Rectal smooth muscle tissue (tissue), 1 donor: ENCODE measurements at regions not wholly inside any gene's neighbourhood (a gene's known extent, or its start where the extent isn't known, plus 50 kb on each side); places are given as distances from the start of the nearest gene placed in this dataset.

Source experiments
- H3K27ac ChIP-seq: one replicate; pipeline ENCODE4 v1.7.0; 2013; ENCODE audit warnings: low read depth, low read length, inconsistent platforms
- H3K27me3 ChIP-seq: one replicate; pipeline ENCODE4 v1.7.0; 2013; ENCODE audit warnings: low read length; ENCODE audit not compliant: control insufficient read depth, insufficient read depth
- H3K36me3 ChIP-seq: one replicate; pipeline ENCODE4 v1.7.0; 2013; ENCODE audit warnings: low read length; ENCODE audit not compliant: control insufficient read depth, insufficient read depth
- H3K4me1 ChIP-seq: one replicate; pipeline ENCODE4 v1.7.0; 2013; ENCODE audit warnings: low read length; ENCODE audit not compliant: control insufficient read depth, insufficient read depth
- H3K4me3 ChIP-seq: one replicate; pipeline ENCODE4 v1.7.0; 2013; ENCODE audit warnings: low read length
- H3K9ac ChIP-seq: one replicate; pipeline ENCODE4 v1.7.0; 2013; ENCODE audit warnings: low read length

DNA sequence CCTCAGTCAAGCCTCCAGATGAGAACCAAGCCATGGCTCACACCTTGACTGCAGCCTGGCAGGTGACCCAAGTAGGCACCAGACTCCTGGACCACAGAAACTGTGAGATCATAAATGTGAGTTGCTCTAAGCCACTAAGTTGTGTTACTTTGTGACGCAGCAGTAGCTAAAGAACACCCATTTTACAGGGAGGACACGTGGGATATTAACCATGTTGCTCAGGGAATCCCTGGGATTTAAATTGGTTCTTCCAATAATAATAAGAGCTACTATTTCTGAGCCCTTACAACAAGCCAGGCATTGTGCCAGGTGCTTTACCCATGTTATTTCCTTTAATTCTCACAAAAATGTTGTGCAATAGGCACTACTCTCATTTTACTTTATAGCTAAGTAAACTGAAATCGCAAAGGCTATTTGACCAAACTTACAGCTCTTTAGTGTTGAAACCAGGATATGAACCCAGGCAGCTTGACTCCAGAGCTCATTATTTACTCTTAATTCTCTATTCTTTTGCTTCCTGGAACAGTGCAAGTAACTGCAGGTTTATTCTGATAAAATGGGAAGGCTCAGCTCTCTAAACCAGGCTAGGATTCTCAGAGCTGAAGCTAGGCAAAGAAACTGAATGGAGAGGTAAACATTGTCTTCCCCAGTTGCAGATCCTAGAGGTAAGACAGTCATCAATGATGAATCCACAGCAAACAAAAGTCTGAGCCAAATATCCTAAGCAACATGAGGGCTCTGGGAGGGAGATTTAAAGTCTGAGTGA is 294.4 kb downstream of the KBTBD8 start:
- no peak overlapping the region for H3K27ac ChIP-seq
- H3K9ac ChIP-seq: no peak overlapping the region
- no peaks in the 10 kb centered on the region for H3K36me3 ChIP-seq
- H3K4me3 ChIP-seq: no peak overlapping the region
- no peaks in the 10 kb centered on the region for H3K27me3 ChIP-seq
- no peaks in the 10 kb centered on the region for H3K4me1 ChIP-seq

DNA sequence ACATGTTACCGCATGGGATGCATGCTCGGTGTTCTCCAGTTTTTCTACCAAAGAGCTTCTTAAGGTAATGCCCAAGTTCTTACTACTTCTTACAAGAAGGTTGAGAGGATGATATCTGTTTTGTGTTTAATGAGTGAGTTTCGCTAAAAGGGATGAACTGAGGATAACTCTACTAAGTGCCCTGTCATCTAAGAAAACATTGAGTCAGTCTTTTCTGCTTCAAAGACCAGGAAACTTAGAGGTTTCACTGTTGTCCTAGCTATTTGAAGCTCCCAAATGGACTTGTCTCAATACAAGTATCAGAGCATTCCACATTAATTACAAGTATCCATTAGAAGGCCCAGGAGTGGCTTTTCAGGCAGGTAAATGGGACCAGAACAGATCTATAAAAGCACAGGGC is 296.2 kb downstream of the KBTBD8 start:
- no peaks in the 10 kb centered on the region for H3K4me1 ChIP-seq
- no peaks in the 10 kb centered on the region for H3K36me3 ChIP-seq
- H3K27ac ChIP-seq: no peak overlapping the region
- H3K4me3 ChIP-seq: no peak overlapping the region
- H3K27me3 ChIP-seq: no peaks in the 10 kb centered on the region
- no peak overlapping the region for H3K9ac ChIP-seq

DNA sequence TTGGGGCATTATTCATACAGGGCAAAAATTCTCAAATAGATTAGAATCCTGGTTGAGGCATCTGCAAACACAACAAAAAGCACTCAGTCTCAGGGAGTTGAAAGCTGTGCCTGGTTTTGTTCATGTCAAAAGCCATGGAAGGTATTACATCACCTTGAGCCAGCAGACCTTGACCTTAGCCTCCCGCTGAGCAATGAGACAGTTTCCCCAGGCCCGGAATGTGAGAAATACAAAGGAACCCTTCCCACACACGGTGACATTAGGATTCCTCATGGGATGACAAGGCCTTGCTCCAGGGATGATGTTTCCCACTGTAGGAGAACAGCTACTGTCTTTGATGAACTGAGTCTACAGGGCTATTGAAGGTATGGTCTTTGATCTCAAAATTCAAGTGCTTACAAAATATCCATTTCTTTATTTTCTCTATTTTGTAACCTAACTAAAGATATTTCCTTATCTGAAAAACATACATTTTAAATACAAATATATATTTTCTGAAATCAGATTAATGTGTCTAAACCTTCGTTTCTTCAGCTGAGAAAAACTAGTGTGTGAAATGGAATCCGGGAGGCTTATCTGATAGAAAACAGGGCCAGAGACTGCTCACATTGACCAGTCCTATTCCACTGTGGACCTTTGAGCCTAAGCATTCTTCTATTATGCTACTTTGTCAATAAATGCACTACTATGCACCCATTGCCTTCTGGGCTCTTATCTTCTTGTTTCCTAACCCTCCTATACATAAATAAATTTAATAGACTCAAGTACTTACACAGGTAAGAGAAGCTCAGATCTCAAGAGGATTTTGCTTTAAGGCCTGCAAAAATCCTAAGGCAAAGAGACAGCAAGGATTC is 298.2 kb downstream of the KBTBD8 start:
- no peak overlapping the region for H3K9ac ChIP-seq
- no peaks in the 10 kb centered on the region for H3K36me3 ChIP-seq
- H3K4me3 ChIP-seq: no peak overlapping the region
- no peaks in the 10 kb centered on the region for H3K4me1 ChIP-seq
- no peaks in the 10 kb centered on the region for H3K27me3 ChIP-seq
- no peak overlapping the region for H3K27ac ChIP-seq

DNA sequence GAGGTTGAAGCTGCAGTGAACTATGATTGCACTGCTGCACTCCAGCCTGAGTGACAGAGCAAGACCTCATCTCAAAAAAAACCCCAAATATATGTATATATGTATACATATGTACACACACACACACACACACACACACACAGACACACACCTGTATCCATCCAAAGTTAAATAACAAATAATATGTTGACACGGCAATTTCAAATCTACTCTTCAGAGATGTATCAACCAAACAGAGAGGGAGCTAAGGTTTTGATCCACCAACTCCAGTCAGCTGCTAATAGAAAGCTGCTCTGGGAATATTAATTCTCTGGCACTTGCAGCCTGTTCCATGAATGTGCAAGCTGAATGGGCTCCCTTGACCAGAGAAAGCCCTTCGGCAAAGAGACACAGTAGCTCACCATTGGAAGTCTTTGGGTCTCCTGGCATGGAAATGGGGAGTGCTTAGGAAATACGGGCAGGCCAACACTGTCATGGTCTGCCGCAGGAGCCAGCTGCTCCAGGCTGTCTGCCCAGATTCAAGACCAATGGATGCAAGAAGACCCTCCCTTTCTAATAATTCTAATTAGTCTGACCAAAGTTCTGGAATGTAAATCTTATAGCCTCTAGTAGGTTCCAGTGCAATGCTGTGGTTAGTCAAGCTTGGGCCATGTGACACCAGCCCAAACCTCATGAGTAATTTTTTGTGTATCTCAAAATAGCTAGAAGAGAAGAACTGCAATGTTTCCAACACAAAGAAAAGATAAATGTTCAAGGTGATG is 299.8 kb downstream of the KBTBD8 start:
- Histone ChIP-seq H3K4me3 (no peak overlapping the region), H3K27ac (no peak overlapping the region), H3K36me3 (no peaks in the 10 kb centered on the region), H3K9ac (no peak overlapping the region), H3K4me1 (no peaks in the 10 kb centered on the region), H3K27me3 (no peaks in the 10 kb centered on the region)

DNA sequence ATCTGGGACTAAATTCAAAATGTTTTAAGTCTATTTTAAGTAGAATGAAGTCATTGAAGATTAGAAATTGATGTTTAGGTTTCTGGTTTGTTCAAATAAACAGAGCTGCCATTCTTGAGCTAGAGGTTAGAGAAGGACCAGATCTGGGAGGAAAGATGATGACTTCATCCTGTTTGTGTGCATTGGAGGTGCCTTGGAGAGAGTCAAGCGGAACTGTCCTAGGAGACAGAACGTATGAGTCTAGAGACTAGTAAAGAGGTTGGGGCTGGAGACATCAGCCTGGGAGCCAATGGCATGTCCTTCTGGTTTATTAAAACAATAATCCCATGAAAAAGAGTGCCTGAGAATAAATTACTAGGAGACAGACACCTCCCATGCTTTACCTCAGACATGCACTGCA is 303.4 kb downstream of the KBTBD8 start:
- no peaks in the 10 kb centered on the region for H3K4me1 ChIP-seq
- no peaks in the 10 kb centered on the region for H3K36me3 ChIP-seq
- H3K9ac ChIP-seq: no peak overlapping the region
- H3K27ac ChIP-seq: no peak overlapping the region
- H3K27me3 ChIP-seq: no peaks in the 10 kb centered on the region
- no peak overlapping the region for H3K4me3 ChIP-seq

DNA sequence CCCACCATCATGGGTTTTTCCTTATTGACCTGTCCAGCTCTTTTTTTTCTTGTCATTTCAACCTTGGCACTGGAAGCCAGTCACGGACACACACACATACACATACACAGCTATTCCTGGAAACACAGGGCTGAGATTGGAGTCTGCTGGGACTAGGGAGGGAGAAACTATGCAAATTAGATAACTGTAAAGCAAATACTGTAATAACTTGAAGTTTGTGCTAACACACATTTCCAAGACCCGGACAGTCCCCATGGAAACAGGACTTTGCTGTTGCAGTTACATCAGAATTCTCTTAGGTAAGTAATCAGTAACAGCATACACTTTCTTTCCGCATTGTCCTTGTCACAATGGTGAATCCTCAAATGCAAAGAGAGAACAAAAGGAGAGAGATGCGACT is 304.4 kb downstream of the KBTBD8 start:
- Histone ChIP-seq H3K4me1 (no peaks in the 10 kb centered on the region), H3K4me3 (no peak overlapping the region), H3K9ac (no peak overlapping the region), H3K27ac (no peak overlapping the region), H3K27me3 (no peaks in the 10 kb centered on the region), H3K36me3 (no peaks in the 10 kb centered on the region)

DNA sequence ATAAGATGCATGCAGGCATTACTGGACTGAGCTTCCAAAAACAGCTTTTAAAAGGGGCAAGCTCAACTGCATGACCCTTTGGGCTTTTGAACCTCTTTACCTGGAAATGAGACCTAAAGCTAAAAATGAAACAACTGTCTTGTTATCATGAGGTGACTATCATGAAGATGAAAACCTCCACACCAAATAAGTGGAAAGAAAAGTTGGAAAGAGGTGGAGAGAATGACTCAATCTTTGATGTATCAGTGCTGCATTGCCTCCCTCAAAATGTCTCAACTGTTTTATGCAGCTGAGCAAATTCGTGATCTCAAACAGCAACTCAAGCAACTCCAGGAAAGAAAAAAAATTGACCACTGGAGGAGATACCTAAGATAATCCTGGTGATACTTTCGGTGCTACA is 307.1 kb downstream of the KBTBD8 start:
- no peak overlapping the region for H3K9ac ChIP-seq
- no peaks in the 10 kb centered on the region for H3K4me1 ChIP-seq
- H3K36me3 ChIP-seq: no peaks in the 10 kb centered on the region
- H3K4me3 ChIP-seq: no peak overlapping the region
- no peak overlapping the region for H3K27ac ChIP-seq
- no peaks in the 10 kb centered on the region for H3K27me3 ChIP-seq

DNA sequence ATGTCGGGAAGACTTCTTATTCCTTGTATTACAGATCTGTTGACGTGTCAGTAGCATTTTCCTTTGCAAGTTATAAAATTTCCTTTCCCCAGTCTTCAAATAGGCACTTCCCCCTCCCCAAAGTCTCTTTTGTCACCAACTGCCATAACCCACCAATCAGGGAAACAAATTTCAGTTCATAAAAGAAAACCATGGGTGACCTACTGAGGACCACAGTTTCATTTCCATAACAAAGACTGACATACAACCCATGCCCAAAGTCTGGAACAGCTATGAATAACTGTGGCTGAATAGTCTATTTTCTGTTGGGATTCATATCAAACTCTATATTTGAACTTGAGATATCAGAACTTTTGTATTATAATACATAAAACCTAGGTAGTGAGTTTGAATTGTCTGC is 307.8 kb downstream of the KBTBD8 start:
- no peaks in the 10 kb centered on the region for H3K27me3 ChIP-seq
- H3K4me3 ChIP-seq: no peak overlapping the region
- H3K36me3 ChIP-seq: no peaks in the 10 kb centered on the region
- no peak overlapping the region for H3K27ac ChIP-seq
- H3K4me1 ChIP-seq: no peaks in the 10 kb centered on the region
- H3K9ac ChIP-seq: no peak overlapping the region

DNA sequence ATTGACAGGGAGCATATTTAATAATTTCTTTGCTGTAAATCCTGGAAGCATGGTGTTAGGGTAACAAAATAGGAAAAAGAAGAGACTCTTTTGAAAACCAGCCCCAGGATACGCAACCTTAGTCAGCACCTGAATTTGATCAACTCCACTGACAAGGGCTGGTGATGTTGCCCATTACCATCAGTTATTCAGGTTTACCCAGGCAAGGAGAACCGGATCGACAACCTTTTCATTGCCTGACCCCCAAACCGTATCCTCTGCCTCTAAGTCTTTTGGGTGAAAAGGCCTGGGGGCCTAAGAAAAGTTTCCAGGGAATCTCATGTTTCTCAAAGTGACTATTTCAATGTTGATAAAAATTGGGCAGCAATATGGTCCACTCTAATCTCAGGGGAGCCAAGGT is 313.3 kb downstream of the KBTBD8 start:
- H3K9ac ChIP-seq: no peak overlapping the region
- no peaks in the 10 kb centered on the region for H3K36me3 ChIP-seq
- no peak overlapping the region for H3K4me3 ChIP-seq
- no peaks in the 10 kb centered on the region for H3K4me1 ChIP-seq
- H3K27ac ChIP-seq: no peak overlapping the region
- no peaks in the 10 kb centered on the region for H3K27me3 ChIP-seq

DNA sequence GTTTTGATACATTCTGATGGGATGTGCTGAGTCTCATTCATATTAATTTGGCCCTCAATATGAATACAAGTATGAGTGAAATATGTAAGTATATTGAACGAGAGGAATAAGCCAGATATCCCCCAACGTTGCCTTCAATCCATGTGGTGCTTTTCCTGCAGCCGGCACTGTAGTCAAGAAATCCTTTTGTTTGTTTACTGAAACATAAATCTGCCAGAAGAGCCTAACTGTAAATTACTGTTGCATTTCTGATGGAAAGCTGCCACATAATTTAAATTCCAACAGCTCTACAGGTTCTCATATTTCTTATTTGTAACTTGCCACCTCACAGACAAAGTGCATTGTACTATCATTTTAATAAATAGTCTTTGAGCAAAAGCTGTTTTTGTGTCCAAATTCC is 314.0 kb downstream of the KBTBD8 start:
- Histone ChIP-seq H3K4me3 (no peak overlapping the region), H3K4me1 (no peaks in the 10 kb centered on the region), H3K36me3 (no peaks in the 10 kb centered on the region), H3K27me3 (no peaks in the 10 kb centered on the region), H3K9ac (no peak overlapping the region), H3K27ac (no peak overlapping the region)

DNA sequence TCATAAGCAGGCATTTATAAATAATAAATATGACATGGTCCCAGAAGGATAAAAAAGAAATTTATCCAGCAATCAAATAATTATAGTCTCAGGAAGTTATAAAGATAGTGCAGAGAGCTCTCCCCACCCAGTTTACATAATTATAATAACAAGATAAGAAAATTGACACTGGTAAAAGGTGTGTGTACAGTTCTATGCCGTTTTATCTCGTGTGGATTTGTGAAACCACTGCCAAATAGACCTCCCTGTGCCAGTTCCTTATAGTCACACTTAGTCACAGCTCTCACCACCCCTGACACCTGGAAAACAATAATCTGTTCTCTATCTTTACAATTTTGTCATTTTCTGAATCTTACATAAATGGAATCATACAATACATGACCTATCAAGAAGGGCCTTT is 320.1 kb downstream of the KBTBD8 start:
- no peak overlapping the region for H3K4me3 ChIP-seq
- H3K36me3 ChIP-seq: no peaks in the 10 kb centered on the region
- no peak overlapping the region for H3K27ac ChIP-seq
- H3K27me3 ChIP-seq: no peaks in the 10 kb centered on the region
- no peaks in the 10 kb centered on the region for H3K4me1 ChIP-seq
- no peak overlapping the region for H3K9ac ChIP-seq

DNA sequence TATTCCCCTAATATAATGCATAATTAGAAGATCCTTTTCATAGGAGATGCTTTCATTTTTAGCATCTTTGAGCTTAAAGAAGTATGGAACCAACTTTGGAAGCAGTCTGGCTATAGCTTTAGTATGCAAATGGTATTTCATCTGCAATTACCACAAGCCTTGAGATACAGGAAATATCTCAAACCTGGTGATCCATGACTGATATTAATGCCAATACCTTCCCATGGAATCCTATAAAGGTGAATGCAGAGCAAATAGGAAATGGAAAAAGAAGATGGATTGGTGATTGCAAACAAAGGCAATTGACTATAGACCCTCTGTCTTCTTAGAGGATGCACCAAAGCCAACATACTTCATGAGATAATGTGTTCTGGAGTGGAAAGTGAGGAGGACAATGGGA is 326.4 kb downstream of the KBTBD8 start:
- Histone ChIP-seq H3K36me3 (no peaks in the 10 kb centered on the region), H3K9ac (no peak overlapping the region), H3K27me3 (no peaks in the 10 kb centered on the region), H3K4me3 (no peak overlapping the region), H3K4me1 (no peaks in the 10 kb centered on the region), H3K27ac (no peak overlapping the region)
